WI38 (cell line): ENCODE measurements at regions not wholly inside any gene's neighbourhood (a gene's known extent, or its start where the extent isn't known, plus 50 kb on each side); places are given as distances from the start of the nearest gene placed in this dataset.

Source experiments
- H3K4me3 ChIP-seq: 2 replicates; pipeline ENCODE4 v1.5.1; 2011; ENCODE audit warnings: low read depth, mild to moderate bottlenecking, control low read depth, low read length
- TF ChIP-seq, protein P1 (sequence below): IDR thresholded peaks from 2 replicates; pipeline ENCODE4 v1.5.1; 2012; ENCODE audit warnings: low read depth, mild to moderate bottlenecking, control low read depth, low read length

DNA sequence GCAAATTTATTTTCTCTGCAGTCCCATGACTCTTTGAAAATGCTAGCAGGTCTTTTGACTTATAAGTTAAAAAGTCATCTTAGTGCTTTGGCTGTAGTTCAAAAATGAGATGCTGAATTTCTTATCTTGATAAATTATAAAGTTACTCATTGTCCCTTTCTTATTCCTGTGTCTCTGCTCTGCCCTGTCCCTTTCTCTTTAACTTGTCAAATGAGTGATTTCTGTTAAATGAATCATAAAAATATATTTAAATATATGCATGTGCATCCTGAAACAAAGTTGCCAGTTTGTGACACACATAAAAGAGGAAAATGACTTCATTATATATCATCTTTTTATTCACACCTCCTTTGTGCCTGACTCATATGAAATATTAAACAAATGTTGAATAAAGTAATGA, 1097.3 kb upstream of the EPHA6 start:
- no peak overlapping the region for H3K4me3 ChIP-seq
- TF ChIP-seq, protein P1, sequence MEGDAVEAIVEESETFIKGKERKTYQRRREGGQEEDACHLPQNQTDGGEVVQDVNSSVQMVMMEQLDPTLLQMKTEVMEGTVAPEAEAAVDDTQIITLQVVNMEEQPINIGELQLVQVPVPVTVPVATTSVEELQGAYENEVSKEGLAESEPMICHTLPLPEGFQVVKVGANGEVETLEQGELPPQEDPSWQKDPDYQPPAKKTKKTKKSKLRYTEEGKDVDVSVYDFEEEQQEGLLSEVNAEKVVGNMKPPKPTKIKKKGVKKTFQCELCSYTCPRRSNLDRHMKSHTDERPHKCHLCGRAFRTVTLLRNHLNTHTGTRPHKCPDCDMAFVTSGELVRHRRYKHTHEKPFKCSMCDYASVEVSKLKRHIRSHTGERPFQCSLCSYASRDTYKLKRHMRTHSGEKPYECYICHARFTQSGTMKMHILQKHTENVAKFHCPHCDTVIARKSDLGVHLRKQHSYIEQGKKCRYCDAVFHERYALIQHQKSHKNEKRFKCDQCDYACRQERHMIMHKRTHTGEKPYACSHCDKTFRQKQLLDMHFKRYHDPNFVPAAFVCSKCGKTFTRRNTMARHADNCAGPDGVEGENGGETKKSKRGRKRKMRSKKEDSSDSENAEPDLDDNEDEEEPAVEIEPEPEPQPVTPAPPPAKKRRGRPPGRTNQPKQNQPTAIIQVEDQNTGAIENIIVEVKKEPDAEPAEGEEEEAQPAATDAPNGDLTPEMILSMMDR, result no peak

DNA sequence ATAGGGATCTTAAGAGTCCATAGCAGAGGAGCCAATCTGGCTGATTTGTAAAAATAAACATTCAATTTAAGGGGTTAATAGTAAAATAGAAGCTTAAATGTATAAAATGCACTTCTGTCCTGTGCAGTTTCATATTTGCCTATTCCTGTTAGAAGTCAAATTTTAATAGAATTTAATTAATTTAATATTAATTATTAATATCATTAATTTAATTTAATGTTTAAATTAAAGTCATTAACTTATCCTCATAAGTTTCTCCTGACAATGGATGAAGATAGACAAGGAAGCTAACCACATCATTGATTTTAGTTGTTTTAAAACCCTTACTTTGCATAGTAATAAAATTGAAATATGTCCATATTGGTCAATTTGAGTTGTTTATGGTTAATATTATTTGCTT, 1096.2 kb upstream of the EPHA6 start:
- TF ChIP-seq, protein P1, result no peak
- H3K4me3 ChIP-seq, result no peak overlapping the region

DNA sequence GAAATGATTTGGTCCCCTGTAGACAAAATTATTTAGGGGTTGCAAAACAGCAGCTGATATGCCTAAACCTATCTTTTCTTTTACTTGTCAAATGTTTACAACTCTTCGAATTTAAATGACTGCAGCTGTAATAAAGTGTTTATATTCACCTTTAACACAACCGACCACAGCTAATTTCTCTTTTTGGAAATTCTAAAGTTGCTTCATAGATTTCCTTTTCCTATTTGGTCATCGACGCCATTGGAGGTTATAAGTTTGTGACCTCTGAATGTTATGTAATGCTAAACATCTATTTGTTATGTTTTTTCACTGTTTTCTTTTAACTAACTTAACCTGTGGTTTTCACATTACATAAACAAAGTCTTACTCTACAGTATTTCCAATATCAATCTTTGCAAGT, 1094.9 kb upstream of the EPHA6 start:
- no peak overlapping the region for H3K4me3 ChIP-seq
- TF ChIP-seq, protein P1, result no peak

DNA sequence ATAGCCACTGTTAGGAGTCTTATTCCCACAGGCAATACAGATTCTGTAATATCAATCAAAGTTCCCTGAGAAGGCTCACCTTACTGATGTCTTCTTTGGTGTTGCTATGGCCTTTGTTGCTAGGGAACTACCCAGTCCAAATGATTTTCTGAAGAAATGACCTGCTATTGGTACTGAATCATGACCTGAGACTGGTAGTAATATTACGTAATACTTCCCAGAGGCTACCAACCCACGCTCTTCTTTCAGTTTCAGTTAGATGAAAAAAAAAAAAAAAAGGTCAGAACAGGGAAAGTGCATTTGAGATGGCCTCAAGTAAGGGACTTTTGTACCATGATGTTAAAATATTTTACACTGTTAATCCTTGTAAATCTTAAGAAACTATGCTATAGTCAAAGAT, 1092.5 kb upstream of the EPHA6 start:
- TF ChIP-seq, protein P1, result no peak
- no peak overlapping the region for H3K4me3 ChIP-seq

DNA sequence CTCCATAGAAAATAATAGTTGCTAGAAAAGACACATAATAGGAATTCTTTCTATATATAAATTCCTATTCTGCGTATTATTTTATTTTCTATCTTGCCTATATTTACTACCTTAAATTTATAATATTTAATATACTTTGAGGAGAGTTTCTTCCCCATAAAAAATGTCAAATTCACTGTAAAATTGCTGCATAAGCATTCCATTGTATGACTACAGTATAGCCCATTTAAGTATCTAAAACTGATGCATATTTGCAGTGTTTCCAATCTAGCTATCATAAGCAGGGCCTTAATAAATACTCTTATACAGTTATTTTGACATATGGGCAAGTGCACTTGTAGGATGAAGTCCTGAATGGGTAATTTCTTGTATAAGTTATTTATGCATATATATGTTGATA, 1088.6 kb upstream of the EPHA6 start:
- TF ChIP-seq, protein P1, result no peak
- no peak overlapping the region for H3K4me3 ChIP-seq

DNA sequence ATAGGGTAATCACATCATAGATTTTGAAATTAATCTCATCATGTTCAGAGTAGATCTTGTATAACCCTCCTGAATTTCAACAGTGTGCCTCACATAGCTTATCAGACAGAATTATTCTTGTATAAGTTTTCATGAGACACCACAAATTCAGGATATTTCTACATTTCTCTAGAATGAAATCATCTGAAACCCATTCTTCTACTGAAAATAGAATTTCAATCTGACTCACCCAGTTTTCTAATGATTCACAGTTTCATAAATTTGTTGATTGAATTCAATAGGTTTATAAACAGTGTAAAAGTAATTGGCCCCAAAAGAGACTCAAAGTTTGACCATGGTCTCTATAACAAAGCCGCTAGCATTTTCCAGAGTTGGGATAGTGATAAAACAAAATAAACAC, 1082.6 kb upstream of the EPHA6 start:
- TF ChIP-seq, protein P1, result no peak
- H3K4me3 ChIP-seq, result no peak overlapping the region

DNA sequence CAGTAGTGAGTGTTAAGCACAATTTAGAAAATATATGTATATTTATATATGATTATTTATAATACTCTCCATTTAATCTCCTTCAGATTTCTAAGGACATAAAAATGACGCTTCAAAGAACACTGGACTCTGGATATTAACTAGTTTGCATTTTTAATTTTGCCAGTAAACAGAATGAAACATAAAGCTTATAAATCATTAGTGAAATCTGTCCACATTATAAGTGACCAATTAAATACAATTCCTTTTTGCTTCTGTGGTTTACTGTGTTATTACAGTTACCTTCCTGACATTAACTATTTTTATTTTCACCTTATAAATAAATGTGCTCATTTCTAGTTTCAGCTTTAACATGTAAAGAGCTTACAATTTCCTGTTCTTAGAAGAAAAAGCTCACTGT, 1081.1 kb upstream of the EPHA6 start:
- TF ChIP-seq, protein P1, result no peak

More for the DNA sequence above, 1081.1 kb upstream of the EPHA6 start:
- no peak overlapping the region for H3K4me3 ChIP-seq
